ENCODE measurements at regions not wholly inside any gene's neighbourhood (a gene's known extent, or its start where the extent isn't known, plus 50 kb on each side); places are given as distances from the start of the nearest gene placed in this dataset.

GRCh38 chr2:66324356-66324755 is 110.6 kb upstream of the MEIS1 start:
- H4K20me1 ChIP-seq (ENCODE audit: insufficient read depth, low read length), result no peaks in the 10 kb centered on the region
- Mint-ChIP-seq H3K36me3 (no peaks in the 10 kb centered on the region), H3K27me3 (ENCODE audit: low read depth in 3 of 3) (peaks cover 0 to 3% (median 2%) of the 10 kb centered on the region in 3 donors), H3K4me1 (no peaks in the 10 kb centered on the region), H3K9me3 (peaks cover 0 to 5% (median 2%) of the 10 kb centered on the region in 7 donors), H3K27ac (no peak overlapping the region), H3K4me3 (no peak overlapping the region)
- H2AFZ ChIP-seq (ENCODE audit: insufficient read depth, low read depth, low read length, poor library complexity, severe bottlenecking), result no peak overlapping the region
- no peaks in the 10 kb centered on the region for H3K9me3 ChIP-seq (replicated peaks in 1 of 2; ENCODE audit: control insufficient read depth in 1 of 2, insufficient read depth in 1 of 2, low read length in 2 of 2)
- H3K4me3 ChIP-seq (replicated peaks in 1 of 3; ENCODE audit: low read depth in 2 of 3, low read length in 3 of 3), result no peak overlapping the region
- no peak overlapping the region for H3K4me2 ChIP-seq (replicated peaks; ENCODE audit: extremely low read depth, low read length, poor library complexity, severe bottlenecking)
- H3K36me3 ChIP-seq (replicated peaks in 1 of 2; ENCODE audit: control insufficient read depth in 1 of 2, insufficient read depth in 2 of 2, low read length in 2 of 2), result no peaks in the 10 kb centered on the region
- no peak for TF ChIP-seq CTCF (IDR thresholded peaks at IDR 0.05)
- DNase-seq, result no peak
- no peaks in the 10 kb centered on the region for H3K4me1 ChIP-seq (ENCODE audit: control insufficient read depth in 1 of 2, insufficient read depth in 2 of 2, low read length in 2 of 2)
- intact Hi-C loops (cut with micrococcal nuclease), result no loop called here
- no peaks in the 10 kb centered on the region for H3K27me3 ChIP-seq (ENCODE audit: control insufficient read depth in 2 of 2, insufficient read depth in 2 of 2, low read length in 2 of 2)
- H3K9ac ChIP-seq (ENCODE audit: insufficient read depth, low read length, poor library complexity, severe bottlenecking), result no peak overlapping the region
- no peak overlapping the region for H3K27ac ChIP-seq (ENCODE audit: low read depth in 1 of 2, low read length in 2 of 2)
- H3K79me2 ChIP-seq (ENCODE audit: insufficient read depth, low read length), result no peaks in the 10 kb centered on the region
- WGBS (ENCODE audit: insufficient coverage), result no CpG with 5 or more reads among the region's 6 CpGs

- Histone ChIP-seq H3K4me2 (replicated peaks; ENCODE audit: extremely low read depth, low read length, poor library complexity, severe bottlenecking) (no peak overlapping the region), H3K9me3 (replicated peaks in 1 of 2; ENCODE audit: control insufficient read depth in 1 of 2, insufficient read depth in 1 of 2, low read length in 2 of 2) (no peaks in the 10 kb centered on the region), H3K27me3 (ENCODE audit: control insufficient read depth in 2 of 2, insufficient read depth in 2 of 2, low read length in 2 of 2) (no peaks in the 10 kb centered on the region), H4K20me1 (ENCODE audit: insufficient read depth, low read length) (no peaks in the 10 kb centered on the region), H3K9ac (ENCODE audit: insufficient read depth, low read length, poor library complexity, severe bottlenecking) (no peak overlapping the region), H2AFZ (ENCODE audit: insufficient read depth, low read depth, low read length, poor library complexity, severe bottlenecking) (no peak overlapping the region), H3K27ac (ENCODE audit: low read depth in 1 of 2, low read length in 2 of 2) (no peak overlapping the region), H3K4me1 (ENCODE audit: control insufficient read depth in 1 of 2, insufficient read depth in 2 of 2, low read length in 2 of 2) (no peaks in the 10 kb centered on the region), H3K79me2 (ENCODE audit: insufficient read depth, low read length) (no peaks in the 10 kb centered on the region), H3K4me3 (replicated peaks in 1 of 3; ENCODE audit: low read depth in 2 of 3, low read length in 3 of 3) (no peak overlapping the region), H3K36me3 (replicated peaks in 1 of 2; ENCODE audit: control insufficient read depth in 1 of 2, insufficient read depth in 2 of 2, low read length in 2 of 2) (no peaks in the 10 kb centered on the region)
- Mint-ChIP-seq H3K4me1 (no peaks in the 10 kb centered on the region), H3K27ac (no peak overlapping the region), H3K4me3 (no peak overlapping the region), H3K27me3 (ENCODE audit: low read depth in 3 of 3) (peaks cover 0 to 3% (median 2%) of the 10 kb centered on the region in 3 donors), H3K9me3 (peaks cover 0 to 6% (median 2%) of the 10 kb centered on the region in 7 donors), H3K36me3 (no peaks in the 10 kb centered on the region)
- DNase-seq, result no peak
- WGBS (ENCODE audit: insufficient coverage), result 79% methylated on average over 8 of the region's 8 CpGs
- TF ChIP-seq CTCF (IDR thresholded peaks at IDR 0.05), result no peak
- intact Hi-C loops (cut with micrococcal nuclease), result no loop called here
Measured at GRCh38 chr2:66323406-66323805, 111.5 kb upstream of the MEIS1 start.

All from CD14-positive monocyte (primary cell).